Lower leg skin (tissue), 3 donors: ENCODE measurements at regions not wholly inside any gene's neighbourhood (a gene's known extent, or its start where the extent isn't known, plus 50 kb on each side); places are given as distances from the start of the nearest gene placed in this dataset.

ENCODE experiments used
- POLR2A ChIP-seq, 2 donors: fragments of 450-650 bp; IDR thresholded peaks; one replicate each; pipeline ENCODE4 v1.6.1; 2016 to 2017; ENCODE audit warnings: antibody characterized with exemption in 2 of 2, mild to moderate bottlenecking in 1 of 2, moderate library complexity in 1 of 2
- TF ChIP-seq, protein P1 (sequence below), 3 donors: fragments of 450-650 bp; IDR thresholded peaks; one replicate each; pipeline ENCODE4 v1.5.1; 2016; ENCODE audit warnings: antibody characterized with exemption in 3 of 3, mild to moderate bottlenecking in 3 of 3, moderate library complexity in 2 of 3

DNA sequence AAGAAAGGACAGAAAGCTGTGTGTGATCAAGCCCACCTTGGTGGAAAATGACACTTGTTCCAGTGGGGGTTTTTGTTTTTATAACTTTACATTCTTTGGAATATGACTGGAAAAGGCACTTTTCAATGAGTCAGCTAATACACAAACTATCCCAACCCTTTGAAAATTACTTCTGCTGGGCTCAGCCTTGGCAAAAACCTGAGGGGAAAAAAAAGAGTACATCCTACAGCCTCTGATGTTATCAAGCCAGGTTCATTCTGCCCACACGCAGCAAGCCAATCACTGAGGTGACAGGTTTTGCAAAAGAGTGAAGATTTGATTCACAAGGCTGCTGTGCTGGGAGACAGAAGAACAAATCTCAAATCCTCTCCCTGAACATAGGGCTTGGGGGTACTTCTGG is 484.5 kb upstream of the ERCC4 start:
- TF ChIP-seq, protein P1, sequence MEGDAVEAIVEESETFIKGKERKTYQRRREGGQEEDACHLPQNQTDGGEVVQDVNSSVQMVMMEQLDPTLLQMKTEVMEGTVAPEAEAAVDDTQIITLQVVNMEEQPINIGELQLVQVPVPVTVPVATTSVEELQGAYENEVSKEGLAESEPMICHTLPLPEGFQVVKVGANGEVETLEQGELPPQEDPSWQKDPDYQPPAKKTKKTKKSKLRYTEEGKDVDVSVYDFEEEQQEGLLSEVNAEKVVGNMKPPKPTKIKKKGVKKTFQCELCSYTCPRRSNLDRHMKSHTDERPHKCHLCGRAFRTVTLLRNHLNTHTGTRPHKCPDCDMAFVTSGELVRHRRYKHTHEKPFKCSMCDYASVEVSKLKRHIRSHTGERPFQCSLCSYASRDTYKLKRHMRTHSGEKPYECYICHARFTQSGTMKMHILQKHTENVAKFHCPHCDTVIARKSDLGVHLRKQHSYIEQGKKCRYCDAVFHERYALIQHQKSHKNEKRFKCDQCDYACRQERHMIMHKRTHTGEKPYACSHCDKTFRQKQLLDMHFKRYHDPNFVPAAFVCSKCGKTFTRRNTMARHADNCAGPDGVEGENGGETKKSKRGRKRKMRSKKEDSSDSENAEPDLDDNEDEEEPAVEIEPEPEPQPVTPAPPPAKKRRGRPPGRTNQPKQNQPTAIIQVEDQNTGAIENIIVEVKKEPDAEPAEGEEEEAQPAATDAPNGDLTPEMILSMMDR (IDR thresholded peaks at IDR 0.05) = no peak
- TF ChIP-seq POLR2A (IDR thresholded peaks at IDR 0.05) = no peak
